K562 (cell line): ENCODE measurements at regions not wholly inside any gene's neighbourhood (a gene's known extent, or its start where the extent isn't known, plus 50 kb on each side); places are given as distances from the start of the nearest gene placed in this dataset.

Experiments
- DNMT1 ChIP-seq: fragments of 450-650 bp; IDR thresholded peaks from 2 replicates; pipeline ENCODE4 v1.6.1; 2016; ENCODE audit warnings: antibody characterized with exemption, mild to moderate bottlenecking
- KDM1A ChIP-seq, 2 experiments: fragments of 450-650 bp; IDR thresholded peaks; 2 replicates each; pipeline ENCODE4 v1.6.1; 2016; ENCODE audit warnings: mild to moderate bottlenecking in 2 of 2
- LEF1 ChIP-seq: fragments of 450-650 bp; IDR thresholded peaks from 2 replicates; pipeline ENCODE4 v1.6.1; 2016; ENCODE audit warnings: mild to moderate bottlenecking
- PHF20 ChIP-seq: fragments of 450-650 bp; IDR thresholded peaks from 2 replicates; pipeline ENCODE4 v1.6.1; 2018; ENCODE audit not compliant: partially characterized antibody
- TSC22D4 ChIP-seq: fragments of 450-650 bp; IDR thresholded peaks from 2 replicates; pipeline ENCODE4 v1.6.1; 2016; ENCODE audit warnings: missing genetic modification characterization, missing biosample characterization, control low read depth
- ZKSCAN1 ChIP-seq: fragments of 150-350 bp; IDR thresholded peaks from 2 replicates; pipeline ENCODE4 v1.6.1; 2016; ENCODE audit warnings: low read depth, low read length
- ZNF184 ChIP-seq: sonication (generic); formaldehyde crosslinking; IDR thresholded peaks from 2 replicates; pipeline ENCODE4 v1.5.0; 2020; ENCODE audit warnings: missing genetic modification reagents
- ZNF699 ChIP-seq: fragments of 250-450 bp; sonication (Bioruptor Pico); IDR thresholded peaks from 2 replicates; pipeline ENCODE4 v1.8.0; 2021; ENCODE audit warnings: mild to moderate bottlenecking, moderate library complexity; ENCODE audit not compliant: insufficient replicate concordance
- ZNF76 ChIP-seq: fragments of 250-450 bp; sonication (Bioruptor Pico); IDR thresholded peaks from 2 replicates; pipeline ENCODE4 v1.4.0; 2020; ENCODE audit warnings: mild to moderate bottlenecking, moderate library complexity, borderline replicate concordance
- TF ChIP-seq, protein P1 (sequence below), 2 experiments: fragments of 450-650 bp; IDR thresholded peaks; 2 replicates each; pipeline ENCODE4 v1.6.1; 2016; ENCODE audit warnings: mild to moderate bottlenecking in 2 of 2, borderline replicate concordance in 1 of 2, low read depth in 1 of 2, moderate library complexity in 1 of 2
- TF ChIP-seq, protein P2 (sequence below): fragments of 450-650 bp; IDR thresholded peaks from 2 replicates; pipeline ENCODE4 v1.6.1; 2017; ENCODE audit warnings: mild to moderate bottlenecking, moderate library complexity
- TF ChIP-seq, protein P3 (sequence below): fragments of 450-650 bp; formaldehyde crosslinking; IDR thresholded peaks from 2 replicates; pipeline ENCODE4 v1.4.0; 2022; ENCODE audit warnings: missing genetic modification characterization

DNA sequence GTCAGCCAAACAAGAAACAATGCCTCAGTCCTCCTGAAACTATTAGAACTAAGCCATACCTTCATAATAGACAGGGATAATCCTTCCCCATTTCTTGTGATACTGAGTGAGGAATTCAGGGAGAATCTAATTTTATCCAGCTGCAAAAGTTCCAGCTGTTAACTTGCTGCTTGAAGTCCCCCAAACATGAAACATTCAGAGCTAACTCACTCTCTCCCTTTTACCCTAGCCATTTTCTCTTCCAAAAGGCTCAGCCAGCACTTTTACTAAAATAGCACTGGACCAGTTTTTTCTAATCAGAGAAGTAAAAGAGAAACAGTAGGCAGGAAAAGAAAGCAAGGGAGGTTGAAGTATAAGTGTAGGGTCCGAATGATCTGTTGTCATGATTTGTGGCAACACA is 268.1 kb downstream of the TAFA4 start (continued):
- TF ChIP-seq, protein P1, sequence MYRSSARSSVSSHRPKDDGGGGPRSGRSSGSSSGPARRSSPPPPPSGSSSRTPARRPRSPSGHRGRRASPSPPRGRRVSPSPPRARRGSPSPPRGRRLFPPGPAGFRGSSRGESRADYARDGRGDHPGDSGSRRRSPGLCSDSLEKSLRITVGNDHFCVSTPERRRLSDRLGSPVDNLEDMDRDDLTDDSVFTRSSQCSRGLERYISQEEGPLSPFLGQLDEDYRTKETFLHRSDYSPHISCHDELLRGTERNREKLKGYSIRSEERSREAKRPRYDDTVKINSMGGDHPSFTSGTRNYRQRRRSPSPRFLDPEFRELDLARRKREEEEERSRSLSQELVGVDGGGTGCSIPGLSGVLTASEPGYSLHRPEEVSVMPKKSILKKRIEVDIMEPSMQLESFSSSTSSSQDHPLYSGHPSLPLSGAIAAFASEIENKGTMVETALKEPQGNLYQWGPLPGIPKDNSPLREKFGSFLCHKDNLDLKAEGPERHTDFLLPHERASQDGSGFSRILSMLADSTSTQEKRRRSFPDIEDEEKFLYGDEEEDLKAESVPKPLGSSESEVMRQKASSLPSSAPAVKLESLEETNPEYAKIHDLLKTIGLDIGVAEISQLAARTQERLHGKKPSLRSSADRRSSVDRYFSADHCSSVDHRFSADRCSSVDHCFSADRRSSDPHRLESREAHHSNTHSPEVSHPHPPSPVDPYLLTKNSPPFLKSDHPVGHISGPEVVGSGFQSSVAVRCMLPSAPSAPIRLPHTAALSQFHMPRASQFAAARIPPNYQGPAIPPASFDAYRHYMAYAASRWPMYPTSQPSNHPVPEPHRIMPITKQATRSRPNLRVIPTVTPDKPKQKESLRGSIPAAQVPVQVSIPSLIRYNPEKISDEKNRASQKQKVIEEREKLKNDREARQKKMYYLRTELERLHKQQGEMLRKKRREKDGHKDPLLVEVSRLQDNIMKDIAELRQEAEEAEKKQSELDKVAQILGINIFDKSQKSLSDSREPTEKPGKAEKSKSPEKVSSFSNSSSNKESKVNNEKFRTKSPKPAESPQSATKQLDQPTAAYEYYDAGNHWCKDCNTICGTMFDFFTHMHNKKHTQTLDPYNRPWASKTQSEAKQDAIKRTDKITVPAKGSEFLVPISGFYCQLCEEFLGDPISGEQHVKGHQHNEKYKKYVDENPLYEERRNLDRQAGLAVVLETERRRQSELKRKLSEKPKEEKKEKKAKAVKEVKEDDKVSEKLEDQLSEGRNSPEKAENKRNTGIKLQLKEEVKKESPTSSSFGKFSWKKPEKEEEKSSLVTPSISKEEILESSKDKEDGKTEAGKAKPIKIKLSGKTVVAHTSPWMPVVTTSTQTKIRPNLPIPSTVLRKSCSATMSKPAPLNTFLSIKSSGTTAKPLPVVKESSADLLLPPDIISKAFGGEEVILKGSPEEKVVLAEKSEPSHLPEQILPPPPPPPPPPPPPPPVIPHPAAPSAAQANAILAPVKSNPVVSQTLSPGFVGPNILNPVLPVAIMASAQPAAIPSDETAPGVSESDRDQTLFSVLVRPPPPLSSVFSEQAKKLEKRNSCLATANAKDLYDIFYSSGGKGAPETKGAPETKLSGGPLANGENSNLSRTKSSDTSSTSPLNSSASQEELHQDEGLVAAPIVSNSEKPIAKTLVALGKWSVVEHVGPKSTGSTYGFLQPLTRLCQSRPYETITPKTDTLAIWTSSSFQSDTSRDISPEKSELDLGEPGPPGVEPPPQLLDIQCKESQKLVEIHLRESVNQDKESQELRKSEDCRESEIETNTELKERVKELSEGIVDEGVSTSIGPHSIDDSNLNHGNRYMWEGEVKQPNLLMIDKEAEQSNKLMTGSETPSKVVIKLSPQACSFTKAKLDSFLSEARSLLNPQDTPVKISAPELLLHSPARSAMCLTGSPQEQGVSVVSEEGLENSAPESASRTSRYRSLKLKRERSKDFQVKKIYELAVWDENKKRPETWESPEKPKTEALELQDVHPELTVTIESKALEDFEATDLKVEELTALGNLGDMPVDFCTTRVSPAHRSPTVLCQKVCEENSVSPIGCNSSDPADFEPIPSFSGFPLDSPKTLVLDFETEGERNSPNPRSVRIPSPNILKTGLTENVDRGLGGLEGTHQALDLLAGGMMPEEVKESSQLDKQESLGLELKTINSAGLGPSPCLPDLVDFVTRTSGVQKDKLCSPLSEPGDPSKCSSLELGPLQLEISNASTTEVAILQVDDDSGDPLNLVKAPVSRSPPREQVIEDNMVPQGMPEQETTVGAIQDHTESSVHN (IDR thresholded peaks at IDR 0.05; ENCODE audit: borderline replicate concordance in 1 of 2, low read depth in 1 of 2) = no peak
- TF ChIP-seq LEF1 (no peak), TSC22D4 (tag) (no peak), DNMT1 (no peak), ZNF76 (no peak), ZNF184 (CRISPR knock-in tag) (no peak), KDM1A (IDR thresholded peaks at IDR 0.05) (no peak), PHF20 (no peak), ZKSCAN1 (no peak), ZNF699 (no peak)
- TF ChIP-seq, protein P2, sequence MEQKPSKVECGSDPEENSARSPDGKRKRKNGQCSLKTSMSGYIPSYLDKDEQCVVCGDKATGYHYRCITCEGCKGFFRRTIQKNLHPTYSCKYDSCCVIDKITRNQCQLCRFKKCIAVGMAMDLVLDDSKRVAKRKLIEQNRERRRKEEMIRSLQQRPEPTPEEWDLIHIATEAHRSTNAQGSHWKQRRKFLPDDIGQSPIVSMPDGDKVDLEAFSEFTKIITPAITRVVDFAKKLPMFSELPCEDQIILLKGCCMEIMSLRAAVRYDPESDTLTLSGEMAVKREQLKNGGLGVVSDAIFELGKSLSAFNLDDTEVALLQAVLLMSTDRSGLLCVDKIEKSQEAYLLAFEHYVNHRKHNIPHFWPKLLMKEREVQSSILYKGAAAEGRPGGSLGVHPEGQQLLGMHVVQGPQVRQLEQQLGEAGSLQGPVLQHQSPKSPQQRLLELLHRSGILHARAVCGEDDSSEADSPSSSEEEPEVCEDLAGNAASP = no peak
- TF ChIP-seq, protein P3, sequence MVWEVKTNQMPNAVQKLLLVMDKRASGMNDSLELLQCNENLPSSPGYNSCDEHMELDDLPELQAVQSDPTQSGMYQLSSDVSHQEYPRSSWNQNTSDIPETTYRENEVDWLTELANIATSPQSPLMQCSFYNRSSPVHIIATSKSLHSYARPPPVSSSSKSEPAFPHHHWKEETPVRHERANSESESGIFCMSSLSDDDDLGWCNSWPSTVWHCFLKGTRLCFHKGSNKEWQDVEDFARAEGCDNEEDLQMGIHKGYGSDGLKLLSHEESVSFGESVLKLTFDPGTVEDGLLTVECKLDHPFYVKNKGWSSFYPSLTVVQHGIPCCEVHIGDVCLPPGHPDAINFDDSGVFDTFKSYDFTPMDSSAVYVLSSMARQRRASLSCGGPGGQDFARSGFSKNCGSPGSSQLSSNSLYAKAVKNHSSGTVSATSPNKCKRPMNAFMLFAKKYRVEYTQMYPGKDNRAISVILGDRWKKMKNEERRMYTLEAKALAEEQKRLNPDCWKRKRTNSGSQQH (CRISPR knock-in tag) = no peak
